ENCODE measurements at regions not wholly inside any gene's neighbourhood (a gene's known extent, or its start where the extent isn't known, plus 50 kb on each side); places are given as distances from the start of the nearest gene placed in this dataset.

DNA sequence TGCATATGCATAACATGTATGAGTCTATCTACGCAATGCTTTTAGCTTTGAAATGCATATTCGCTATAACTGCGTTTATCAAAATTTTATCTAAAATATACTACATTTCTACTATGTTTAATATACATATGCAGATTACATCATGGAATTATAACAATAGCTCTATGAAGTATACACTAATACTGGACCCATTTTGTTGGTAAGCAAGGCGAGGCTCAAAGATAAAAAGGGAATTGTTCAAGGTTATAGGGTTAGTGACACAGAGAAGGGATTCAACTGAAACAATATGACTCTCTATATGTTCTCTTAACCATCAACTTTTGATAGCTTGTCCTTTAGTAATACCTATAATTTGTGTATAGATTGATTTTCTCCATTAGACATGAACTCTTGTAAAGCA, 60.9 kb upstream of the SMIM36 start:
- H3K27me3 ChIP-seq (replicated peaks; ENCODE audit: insufficient read depth) = no peaks in the 10 kb centered on the region
- no peak overlapping the region for H3K4me3 ChIP-seq
- H3K9me3 ChIP-seq = no peaks in the 10 kb centered on the region
- TF ChIP-seq, protein P1, sequence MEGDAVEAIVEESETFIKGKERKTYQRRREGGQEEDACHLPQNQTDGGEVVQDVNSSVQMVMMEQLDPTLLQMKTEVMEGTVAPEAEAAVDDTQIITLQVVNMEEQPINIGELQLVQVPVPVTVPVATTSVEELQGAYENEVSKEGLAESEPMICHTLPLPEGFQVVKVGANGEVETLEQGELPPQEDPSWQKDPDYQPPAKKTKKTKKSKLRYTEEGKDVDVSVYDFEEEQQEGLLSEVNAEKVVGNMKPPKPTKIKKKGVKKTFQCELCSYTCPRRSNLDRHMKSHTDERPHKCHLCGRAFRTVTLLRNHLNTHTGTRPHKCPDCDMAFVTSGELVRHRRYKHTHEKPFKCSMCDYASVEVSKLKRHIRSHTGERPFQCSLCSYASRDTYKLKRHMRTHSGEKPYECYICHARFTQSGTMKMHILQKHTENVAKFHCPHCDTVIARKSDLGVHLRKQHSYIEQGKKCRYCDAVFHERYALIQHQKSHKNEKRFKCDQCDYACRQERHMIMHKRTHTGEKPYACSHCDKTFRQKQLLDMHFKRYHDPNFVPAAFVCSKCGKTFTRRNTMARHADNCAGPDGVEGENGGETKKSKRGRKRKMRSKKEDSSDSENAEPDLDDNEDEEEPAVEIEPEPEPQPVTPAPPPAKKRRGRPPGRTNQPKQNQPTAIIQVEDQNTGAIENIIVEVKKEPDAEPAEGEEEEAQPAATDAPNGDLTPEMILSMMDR (IDR thresholded peaks at IDR 0.05) = no peak
- H3K36me3 ChIP-seq = no peaks in the 10 kb centered on the region
- ATAC-seq (ENCODE audit: insufficient number of reproducible peaks, low FRiP score, low read depth) (no peak), DNase-seq (ENCODE audit: low spot score) (no peak)
- no peak overlapping the region for H3K27ac ChIP-seq
- H3K4me1 ChIP-seq (ENCODE audit: control insufficient read depth in 1 of 2, low read depth in 2 of 2) = peaks cover 0 to 4% of the 10 kb centered on the region in 2 donors

DNA sequence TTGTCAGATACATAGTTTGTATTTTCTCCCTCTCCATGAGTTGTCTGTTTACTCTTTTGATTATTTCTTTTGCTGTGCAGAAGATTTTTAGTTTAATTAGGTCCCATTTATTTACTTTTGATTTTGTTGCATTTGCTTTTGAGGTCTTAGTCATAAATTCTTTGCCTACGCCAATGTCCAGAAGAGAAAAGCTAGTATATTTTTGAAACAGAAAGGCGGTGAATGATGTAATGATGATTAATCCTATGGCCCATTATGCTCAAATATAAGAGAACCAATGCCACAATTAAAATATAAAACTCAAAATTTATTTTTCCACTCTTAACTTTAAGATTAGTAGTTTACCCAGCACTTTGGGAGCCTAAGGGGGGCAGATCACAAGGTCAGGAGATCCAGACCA, 59.8 kb upstream of the SMIM36 start:
- TF ChIP-seq, protein P1 (IDR thresholded peaks at IDR 0.05) = no peak
- no peak for ATAC-seq (ENCODE audit: insufficient number of reproducible peaks, low FRiP score, low read depth)
- Histone ChIP-seq H3K36me3 (no peaks in the 10 kb centered on the region), H3K27me3 (replicated peaks; ENCODE audit: insufficient read depth) (no peaks in the 10 kb centered on the region), H3K9me3 (no peaks in the 10 kb centered on the region), H3K4me3 (no peak overlapping the region), H3K4me1 (ENCODE audit: control insufficient read depth in 1 of 2, low read depth in 2 of 2) (no peaks in the 10 kb centered on the region), H3K27ac (no peak overlapping the region)
- DNase-seq (ENCODE audit: low spot score) = no peak

DNA sequence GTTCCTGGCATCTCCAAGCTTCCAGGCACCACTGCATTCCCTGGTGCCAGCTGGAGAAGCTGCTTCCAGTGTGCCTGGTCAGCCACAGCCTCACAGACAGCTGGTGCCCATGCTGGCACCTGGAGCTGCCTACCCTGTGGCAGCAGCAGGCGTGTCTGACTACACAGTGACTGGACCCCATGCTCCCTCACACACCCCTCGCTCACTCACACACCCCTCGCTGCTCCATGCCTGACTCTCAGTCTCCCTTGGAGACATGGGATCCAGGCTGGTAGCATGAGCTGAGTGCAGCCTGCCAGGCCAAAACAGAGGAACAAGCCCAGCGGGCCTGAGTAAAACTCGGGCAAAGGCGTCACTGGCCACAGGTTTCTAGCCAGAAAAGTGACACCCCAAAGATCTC, 59.1 kb upstream of the SMIM36 start:
- no peaks in the 10 kb centered on the region for H3K36me3 ChIP-seq
- no peaks in the 10 kb centered on the region for H3K27me3 ChIP-seq (replicated peaks; ENCODE audit: insufficient read depth)
- H3K9me3 ChIP-seq = no peaks in the 10 kb centered on the region
- ATAC-seq (ENCODE audit: insufficient number of reproducible peaks, low FRiP score, low read depth) (no peak), DNase-seq (ENCODE audit: low spot score) (no peak)
- H3K4me3 ChIP-seq = no peak overlapping the region
- no peak overlapping the region for H3K27ac ChIP-seq
- TF ChIP-seq, protein P1 (IDR thresholded peaks at IDR 0.05) = no peak
- no peaks in the 10 kb centered on the region for H3K4me1 ChIP-seq (ENCODE audit: control insufficient read depth in 1 of 2, low read depth in 2 of 2)

DNA sequence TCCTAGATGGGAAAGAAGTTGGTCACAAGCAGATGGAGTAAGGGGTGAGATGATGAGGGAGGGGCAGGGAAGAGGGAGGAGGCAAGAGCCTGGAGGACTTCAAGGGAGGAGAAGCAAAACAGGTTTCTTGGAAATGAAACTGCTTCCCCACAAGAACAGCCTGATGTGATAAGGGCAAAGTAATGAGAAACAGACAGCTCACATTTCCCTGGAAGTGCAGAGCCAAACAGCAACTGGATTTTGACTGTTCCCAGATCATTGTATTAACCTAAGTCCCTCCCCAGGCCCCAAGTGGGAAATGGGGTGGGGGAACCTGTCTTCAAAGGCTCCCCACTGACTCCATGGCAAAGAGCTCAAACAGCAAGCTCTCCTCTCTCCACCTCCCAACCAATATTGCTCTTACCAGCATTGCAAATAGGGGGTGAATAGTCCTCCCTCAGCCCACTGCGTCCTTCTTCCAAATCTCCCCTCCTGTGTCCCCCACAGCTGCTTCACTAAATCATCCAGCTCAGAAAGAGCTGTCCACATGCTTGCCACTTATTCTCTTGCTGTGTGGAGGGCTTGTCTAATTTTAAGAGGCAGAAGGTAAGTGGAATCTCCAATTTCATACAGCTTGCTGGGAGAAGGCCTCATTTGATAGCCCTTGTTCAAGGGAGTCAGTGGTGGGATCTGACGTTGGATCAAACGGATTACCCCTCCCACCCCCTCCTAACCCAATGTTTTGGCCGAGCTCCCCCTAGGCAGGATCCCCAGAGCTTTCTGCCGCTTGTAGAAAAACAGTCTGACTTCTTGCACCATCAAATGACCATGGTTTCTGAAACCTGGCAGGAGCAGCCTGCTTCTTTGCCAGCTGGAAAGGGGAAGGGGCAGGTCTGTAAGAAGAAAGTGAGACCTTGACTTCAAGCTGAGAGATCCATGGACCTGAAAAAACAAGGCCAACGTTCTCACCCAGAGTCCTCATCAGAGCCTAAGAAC, 56.3 kb upstream of the SMIM36 start:
- TF ChIP-seq, protein P1 (IDR thresholded peaks at IDR 0.05) = no peak
- ATAC-seq (ENCODE audit: insufficient number of reproducible peaks, low FRiP score, low read depth) (no peak), DNase-seq (ENCODE audit: low spot score) (no peak)
- no peaks in the 10 kb centered on the region for H3K36me3 ChIP-seq
- no peaks in the 10 kb centered on the region for H3K4me1 ChIP-seq (ENCODE audit: control insufficient read depth in 1 of 2, low read depth in 2 of 2)
- H3K9me3 ChIP-seq = no peaks in the 10 kb centered on the region
- no peak overlapping the region for H3K4me3 ChIP-seq
- no peaks in the 10 kb centered on the region for H3K27me3 ChIP-seq (replicated peaks; ENCODE audit: insufficient read depth)
- no peak overlapping the region for H3K27ac ChIP-seq

DNA sequence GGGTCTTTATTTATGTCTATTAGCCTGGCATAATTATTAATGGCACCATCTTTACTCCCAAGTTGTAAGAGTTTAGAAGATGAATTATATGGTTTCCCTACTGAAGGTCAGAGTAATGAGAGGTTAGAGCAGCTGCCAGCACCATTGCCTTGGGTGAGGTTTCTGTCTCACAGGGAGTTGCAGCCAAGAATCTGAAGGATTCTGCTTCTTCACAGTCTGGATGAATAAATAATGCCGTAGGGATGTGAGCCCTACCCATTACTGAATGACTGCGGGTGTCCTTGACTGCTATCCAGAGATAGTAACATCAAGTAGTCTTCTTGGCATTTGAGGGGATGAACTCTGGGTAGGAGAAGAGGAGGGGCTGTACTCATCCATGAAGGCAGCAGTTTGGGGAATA, 52.8 kb upstream of the SMIM36 start:
- Histone ChIP-seq H3K4me3 (no peak overlapping the region), H3K27ac (no peak overlapping the region), H3K4me1 (ENCODE audit: control insufficient read depth in 1 of 2, low read depth in 2 of 2) (no peaks in the 10 kb centered on the region), H3K36me3 (no peaks in the 10 kb centered on the region), H3K27me3 (replicated peaks; ENCODE audit: insufficient read depth) (no peaks in the 10 kb centered on the region), H3K9me3 (no peaks in the 10 kb centered on the region)
- ATAC-seq (ENCODE audit: insufficient number of reproducible peaks, low FRiP score, low read depth) (no peak), DNase-seq (ENCODE audit: low spot score) (no peak)
- TF ChIP-seq, protein P1 (IDR thresholded peaks at IDR 0.05) = no peak
